HG03520 (cell line): ENCODE measurements at regions not wholly inside any gene's neighbourhood (a gene's known extent, or its start where the extent isn't known, plus 50 kb on each side); places are given as distances from the start of the nearest gene placed in this dataset.

ENCODE experiments used
- ATAC-seq: cut with Tn5 transposase; IDR thresholded peaks from one replicate; pipeline ENCODE4 v1.9.1; 2021; ENCODE audit warnings: mild to moderate bottlenecking, moderate library complexity; ENCODE audit not compliant: unreplicated experiment

- no peak for ATAC-seq
These were observed 372.4 kb upstream of the CCDC179 start for GRCh38 chr11:23232652-23233051.

GRCh38 chr11:23233075-23233474 lies 372.8 kb upstream of the CCDC179 start:
- ATAC-seq, result no peak

DNA sequence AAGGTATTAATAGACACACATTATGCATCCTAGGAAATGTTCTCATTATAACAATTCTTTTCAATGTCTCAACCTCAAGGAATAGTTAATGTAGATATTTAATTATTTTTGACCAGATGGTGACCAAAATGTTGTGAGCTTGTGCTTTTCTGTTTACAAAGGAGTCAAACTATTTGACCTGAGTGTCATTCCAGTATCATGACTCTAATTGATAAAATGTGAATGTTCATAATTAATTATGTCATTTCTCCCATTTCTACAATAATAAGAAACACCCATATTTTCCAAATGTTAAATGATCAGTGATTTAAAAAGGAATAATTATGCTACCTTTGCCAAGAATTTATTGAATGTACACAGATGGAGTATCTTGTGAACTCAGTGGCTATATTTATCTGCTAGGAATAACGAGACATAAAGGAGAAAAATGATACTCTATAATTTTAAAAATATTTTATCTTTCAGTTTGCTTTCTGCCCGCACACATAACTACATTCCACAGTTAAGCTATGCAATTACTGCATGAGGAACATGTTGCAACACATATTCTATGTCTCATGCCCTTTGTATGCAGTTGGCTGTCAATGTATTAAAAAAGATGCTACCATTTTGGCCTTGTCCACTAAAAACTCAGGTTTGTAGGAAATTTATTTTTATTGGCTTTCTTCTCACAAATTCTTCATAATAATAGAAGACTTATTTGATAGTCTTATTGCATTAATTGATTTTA lies 376.7 kb upstream of the CCDC179 start:
- no peak for ATAC-seq

DNA sequence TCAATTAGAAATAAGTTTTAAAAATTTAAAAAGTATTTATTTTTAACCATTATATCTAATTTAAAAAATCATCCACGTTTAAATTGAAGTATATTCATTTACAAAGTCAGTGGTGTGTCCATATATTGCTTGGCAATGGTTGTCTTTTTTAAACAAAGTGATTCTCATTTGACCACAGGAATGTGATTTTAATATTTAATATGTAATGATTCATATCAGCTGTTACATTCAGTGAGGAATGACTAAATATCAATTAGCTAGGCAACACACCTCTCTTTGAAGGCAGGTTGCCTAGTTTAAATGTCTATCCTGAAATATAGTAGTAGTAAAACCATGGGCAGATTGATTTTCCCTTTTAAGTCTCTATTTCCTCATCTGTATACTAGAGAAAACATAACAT lies 392.2 kb upstream of the CCDC179 start:
- no peak for ATAC-seq

- ATAC-seq, result no peak
These were observed 396.8 kb upstream of the CCDC179 start for GRCh38 chr11:23257088-23257487.

DNA sequence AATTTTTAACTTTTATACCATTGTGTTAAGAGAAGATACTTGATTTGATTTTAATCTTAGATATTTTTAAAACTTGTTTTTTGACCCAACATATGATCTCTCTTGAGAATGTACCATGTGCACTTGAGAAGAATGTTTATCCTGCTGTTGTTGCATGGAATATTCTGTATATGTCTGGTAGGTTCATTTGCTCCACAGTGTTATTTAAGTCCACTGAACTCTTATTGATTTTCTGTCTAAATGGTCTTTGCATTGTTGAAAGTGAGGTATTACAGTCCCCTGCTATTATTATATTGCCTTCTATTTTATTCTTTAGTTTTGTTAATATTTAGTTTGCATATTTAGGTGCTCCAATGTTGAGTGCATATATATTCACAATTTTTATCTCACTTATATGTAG lies 397.3 kb upstream of the CCDC179 start:
- no peak for ATAC-seq

GRCh38 chr11:23263466-23263865 lies 403.2 kb upstream of the CCDC179 start:
- no peak for ATAC-seq

DNA sequence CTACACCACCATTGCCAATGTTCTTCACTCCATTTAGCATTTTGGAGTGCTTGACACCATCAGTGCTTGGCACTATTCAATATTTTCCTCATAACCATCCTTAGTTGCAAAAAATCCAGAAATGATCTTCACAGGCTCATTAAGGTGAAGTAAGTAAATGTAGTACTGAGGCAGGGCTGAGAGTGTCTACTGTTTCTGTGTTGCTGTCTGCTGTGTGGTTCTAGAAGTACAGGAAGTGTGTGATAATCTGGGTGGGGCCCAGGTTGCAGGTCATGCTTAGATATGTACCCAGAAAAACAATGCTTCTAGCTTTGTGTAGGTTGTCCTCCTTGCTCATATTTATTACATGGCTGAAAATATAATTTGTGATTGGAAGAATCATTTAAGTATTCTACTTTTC lies 411.8 kb upstream of the CCDC179 start:
- ATAC-seq, result no peak

DNA sequence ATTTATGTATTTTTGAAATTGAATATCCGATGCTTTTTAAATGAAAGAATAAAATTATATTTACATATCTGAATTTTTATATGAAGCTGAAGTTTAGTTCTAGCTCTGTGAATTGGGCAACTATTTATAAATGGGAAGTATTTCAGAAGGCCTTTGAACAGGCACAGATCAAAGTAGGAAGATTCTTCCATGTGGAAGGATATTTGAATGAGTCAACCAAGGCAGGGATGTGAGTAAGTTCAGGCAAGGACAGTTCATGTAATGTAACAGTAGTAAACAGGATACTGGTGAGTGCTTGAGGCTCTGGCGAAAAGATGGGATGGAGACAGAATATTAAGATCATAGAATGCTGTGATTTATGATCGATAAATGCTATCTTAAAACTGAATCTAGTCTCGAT lies 417.8 kb upstream of the CCDC179 start:
- ATAC-seq, result no peak

- no peak for ATAC-seq
These were observed 419.8 kb upstream of the CCDC179 start for GRCh38 chr11:23280088-23280487.

DNA sequence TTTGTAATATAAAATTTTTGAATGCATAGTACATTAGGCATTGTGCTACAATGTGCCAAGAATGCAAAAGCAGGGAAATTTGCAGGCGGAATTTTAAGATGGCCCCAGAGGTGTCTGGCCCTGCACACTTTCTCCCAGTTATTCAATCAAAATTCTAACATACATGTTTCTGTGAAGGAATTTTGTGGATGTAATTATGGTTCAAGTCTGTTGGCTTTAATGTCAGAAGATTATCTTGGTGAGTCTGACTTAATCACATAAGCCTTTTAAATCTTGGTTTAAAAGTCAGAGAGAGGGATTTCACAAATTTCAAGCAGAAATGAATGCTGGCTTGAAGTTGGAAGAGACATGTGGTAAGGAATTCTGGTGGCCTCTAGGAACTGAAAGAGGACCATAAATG lies 423.4 kb upstream of the CCDC179 start:
- ATAC-seq, result no peak

GRCh38 chr11:23284631-23285030 lies 424.4 kb upstream of the CCDC179 start:
- no peak for ATAC-seq

GRCh38 chr11:23288003-23288783 lies 427.9 kb upstream of the CCDC179 start:
- ATAC-seq, result no peak

GRCh38 chr11:23295241-23295640 lies 435.0 kb upstream of the CCDC179 start:
- ATAC-seq, result no peak

GRCh38 chr11:23308041-23308440 lies 447.8 kb upstream of the CCDC179 start:
- ATAC-seq, result no peak

- ATAC-seq, result no peak
These were observed 450.0 kb upstream of the CCDC179 start for GRCh38 chr11:23310276-23310675.

DNA sequence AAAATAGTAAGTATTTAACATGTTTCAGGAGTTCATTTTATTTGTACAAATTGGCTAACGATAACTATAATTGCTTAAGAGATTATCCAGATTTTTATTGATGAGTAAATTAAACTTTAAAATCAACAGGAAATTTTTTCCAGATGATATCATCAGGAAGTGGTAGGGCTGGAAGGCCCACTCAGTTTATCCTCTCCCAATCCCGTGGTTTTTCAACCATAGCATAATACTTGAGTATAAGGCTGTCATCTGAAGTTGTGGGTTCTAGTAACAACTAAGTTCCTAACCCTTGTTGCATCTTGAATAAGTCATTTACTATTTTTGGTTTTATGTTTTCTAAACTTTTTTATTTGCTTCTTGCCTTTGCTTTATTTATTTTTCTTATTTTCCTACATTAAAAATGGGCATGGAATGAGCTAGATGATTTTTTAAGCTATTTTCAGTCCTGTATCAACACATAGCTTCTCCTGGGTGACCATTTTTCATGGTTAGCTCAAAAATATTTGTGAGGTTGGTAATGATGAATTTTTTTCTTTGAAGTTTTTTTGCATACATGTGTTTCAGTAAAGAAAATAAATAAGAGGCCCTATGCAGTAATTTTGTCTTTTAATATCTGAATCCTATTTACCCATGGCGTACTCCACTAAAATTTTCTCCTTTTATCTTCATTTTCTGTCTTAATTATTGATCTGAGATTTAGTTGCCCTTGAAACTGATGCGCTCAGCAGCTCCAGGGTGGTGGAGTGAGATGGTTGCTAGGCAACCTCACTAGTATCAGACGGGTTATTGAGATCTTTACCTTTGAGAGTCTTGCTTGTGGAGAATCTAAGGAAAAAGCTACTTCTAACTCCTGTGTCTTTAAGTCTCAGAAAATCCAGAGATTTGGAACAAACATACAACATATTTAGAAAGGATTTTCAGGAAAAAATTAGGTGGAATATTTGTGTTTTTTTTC lies 452.0 kb upstream of the CCDC179 start:
- no peak for ATAC-seq

- ATAC-seq, result no peak
These were observed 452.7 kb upstream of the CCDC179 start for GRCh38 chr11:23313001-23313400.

GRCh38 chr11:23314162-23314561 lies 453.9 kb upstream of the CCDC179 start:
- no peak for ATAC-seq

- ATAC-seq, result no peak
These were observed 455.0 kb upstream of the CCDC179 start for GRCh38 chr11:23315286-23315685.

DNA sequence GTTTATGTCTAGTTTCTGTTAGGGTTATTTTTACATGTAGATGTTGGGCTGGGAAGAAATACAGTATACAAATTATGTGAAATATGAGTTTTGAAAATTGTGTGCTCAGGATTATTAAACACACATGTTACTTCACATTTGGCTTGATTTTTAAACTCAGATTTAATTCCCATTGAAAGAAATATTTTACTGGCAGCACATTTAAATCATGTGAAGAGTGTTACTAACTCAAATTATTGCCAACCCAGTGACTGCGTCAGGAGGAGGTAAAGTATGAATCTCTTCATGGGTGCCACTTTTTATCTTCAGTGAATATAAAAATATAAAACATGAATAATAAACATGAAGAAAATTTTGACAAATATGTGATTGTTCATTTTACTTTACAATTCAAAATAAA lies 457.5 kb upstream of the CCDC179 start:
- no peak for ATAC-seq
